ENCODE measurements at regions not wholly inside any gene's neighbourhood (a gene's known extent, or its start where the extent isn't known, plus 50 kb on each side); places are given as distances from the start of the nearest gene placed in this dataset.

GRCh38 chr15:91704343-91704742 lies 149.2 kb upstream of the SLCO3A1 start:
- no peak overlapping the region for H3K4me2 ChIP-seq (ENCODE audit: control insufficient read depth, extremely low read depth, insufficient read depth, low read depth, low read length)
- FAIRE-seq = no peak

DNA sequence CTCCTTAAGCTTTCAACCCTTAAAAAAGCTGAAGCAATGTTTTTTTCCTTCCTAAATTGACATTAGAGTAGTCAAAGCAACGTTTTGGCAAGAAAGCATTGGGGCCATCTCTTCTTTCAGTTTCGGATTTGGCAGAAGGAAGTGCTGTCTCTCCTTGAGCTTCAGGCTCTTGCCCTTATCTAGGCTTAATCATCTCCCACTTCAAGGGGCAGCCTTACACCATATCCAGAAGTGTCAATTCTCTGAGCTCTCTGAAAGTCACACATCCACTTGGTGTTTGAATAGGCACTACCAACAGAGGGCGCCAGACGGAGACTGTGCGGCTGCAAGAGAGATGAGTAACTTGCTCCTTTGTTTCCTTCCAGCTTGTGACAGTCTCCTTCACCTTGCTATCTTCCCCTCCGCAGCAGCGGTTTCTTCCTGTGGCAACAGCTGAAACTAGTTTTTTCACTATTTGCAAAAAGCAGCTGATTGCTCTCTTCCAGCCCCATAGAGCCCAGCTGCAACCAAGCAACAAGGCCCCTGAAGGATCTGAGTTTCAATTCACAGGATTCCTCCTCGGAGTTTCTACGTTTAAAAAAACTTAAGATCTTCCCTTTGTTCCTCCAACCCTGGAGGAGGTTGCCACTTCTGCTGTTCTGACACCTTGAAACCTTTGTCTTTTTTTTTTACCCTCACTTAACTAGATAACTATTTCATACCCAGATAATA lies 147.0 kb upstream of the SLCO3A1 start:
- no peak overlapping the region for H3K4me2 ChIP-seq (ENCODE audit: control insufficient read depth, extremely low read depth, insufficient read depth, low read depth, low read length)
- no peak overlapping the region for H3K9ac ChIP-seq (ENCODE audit: control insufficient read depth, extremely low read depth, insufficient read depth, low read length)
- DNase-seq (ENCODE audit: low read depth, low spot score) = peak; percentile 55
- H3K27me3 ChIP-seq (ENCODE audit: control insufficient read depth, extremely low read depth, insufficient read depth, low read length) = no peaks in the 10 kb centered on the region
- H4K20me1 ChIP-seq (ENCODE audit: control insufficient read depth, extremely low read depth, insufficient read depth, low read length) = no peaks in the 10 kb centered on the region
- no peaks in the 10 kb centered on the region for H3K36me3 ChIP-seq (ENCODE audit: control insufficient read depth in 2 of 2, extremely low read depth in 1 of 2, insufficient read depth in 2 of 2, low read length in 2 of 2)
- H3K9me3 ChIP-seq (ENCODE audit: control insufficient read depth, low read depth, low read length) = no peaks in the 10 kb centered on the region
- peak; percentile 97 for FAIRE-seq
- H3K4me3 ChIP-seq (ENCODE audit: control insufficient read depth in 2 of 3, extremely low read depth in 1 of 3, insufficient read depth in 2 of 3, low read depth in 1 of 3, low read length in 3 of 3) = no peak overlapping the region
- H3K79me2 ChIP-seq (ENCODE audit: control insufficient read depth, insufficient read depth, low read length) = no peaks in the 10 kb centered on the region
- dilution Hi-C loops (cut with MboI; ENCODE audit: extremely low pct_ligation_motif_present, low sequenced_read_pairs) = no loop called here
- no peak overlapping the region for H2AFZ ChIP-seq (ENCODE audit: control insufficient read depth, low read length)
- no peaks in the 10 kb centered on the region for H3K9me1 ChIP-seq (ENCODE audit: control insufficient read depth, extremely low read depth, insufficient read depth, low read length)
- H3K4me1 ChIP-seq (ENCODE audit: control insufficient read depth, extremely low read depth, insufficient read depth, low read length) = peaks cover 10% of the 10 kb centered on the region
- H3K27ac ChIP-seq (ENCODE audit: control insufficient read depth, insufficient read depth, low read length) = no peak overlapping the region
- TF ChIP-seq EZH2 (IDR thresholded peaks at IDR 0.05; ENCODE audit: low read length) (no peak), CTCF (optimal IDR thresholded peaks at IDR 0.05 in 1 of 3, IDR thresholded peaks at IDR 0.05 in 1 of 3, conservative IDR thresholded peaks at IDR 0.05 in 1 of 3; ENCODE audit: extremely low read depth in 1 of 3, insufficient read depth in 2 of 3, low read length in 3 of 3) (peak; percentile 94 to 97 (median 95))

More at GRCh38 chr15:91704343-91704742, 149.2 kb upstream of the SLCO3A1 start:
- no peak overlapping the region for H3K9ac ChIP-seq (ENCODE audit: control insufficient read depth, extremely low read depth, insufficient read depth, low read length)
- H2AFZ ChIP-seq (ENCODE audit: control insufficient read depth, low read length) = no peak overlapping the region
- H3K79me2 ChIP-seq (ENCODE audit: control insufficient read depth, insufficient read depth, low read length) = no peaks in the 10 kb centered on the region
- no peaks in the 10 kb centered on the region for H3K9me1 ChIP-seq (ENCODE audit: control insufficient read depth, extremely low read depth, insufficient read depth, low read length)
- DNase-seq (ENCODE audit: low read depth, low spot score) = no peak
- dilution Hi-C loops (cut with MboI; ENCODE audit: extremely low pct_ligation_motif_present, low sequenced_read_pairs) = no loop called here
- TF ChIP-seq EZH2 (IDR thresholded peaks at IDR 0.05; ENCODE audit: low read length) (no peak), CTCF (optimal IDR thresholded peaks at IDR 0.05 in 1 of 3, IDR thresholded peaks at IDR 0.05 in 1 of 3, conservative IDR thresholded peaks at IDR 0.05 in 1 of 3; ENCODE audit: extremely low read depth in 1 of 3, insufficient read depth in 2 of 3, low read length in 3 of 3) (no peak)
- no peaks in the 10 kb centered on the region for H3K9me3 ChIP-seq (ENCODE audit: control insufficient read depth, low read depth, low read length)
- no peak overlapping the region for H3K27ac ChIP-seq (ENCODE audit: control insufficient read depth, insufficient read depth, low read length)
- H3K36me3 ChIP-seq (ENCODE audit: control insufficient read depth in 2 of 2, extremely low read depth in 1 of 2, insufficient read depth in 2 of 2, low read length in 2 of 2) = no peaks in the 10 kb centered on the region
- no peak overlapping the region for H3K4me3 ChIP-seq (ENCODE audit: control insufficient read depth in 2 of 3, extremely low read depth in 1 of 3, insufficient read depth in 2 of 3, low read depth in 1 of 3, low read length in 3 of 3)
- no peaks in the 10 kb centered on the region for H3K27me3 ChIP-seq (ENCODE audit: control insufficient read depth, extremely low read depth, insufficient read depth, low read length)
- no peaks in the 10 kb centered on the region for H4K20me1 ChIP-seq (ENCODE audit: control insufficient read depth, extremely low read depth, insufficient read depth, low read length)
- no peaks in the 10 kb centered on the region for H3K4me1 ChIP-seq (ENCODE audit: control insufficient read depth, extremely low read depth, insufficient read depth, low read length)

Measured in keratinocyte (primary cell).